IMR-90 (cell line): ENCODE measurements at regions not wholly inside any gene's neighbourhood (a gene's known extent, or its start where the extent isn't known, plus 50 kb on each side); places are given as distances from the start of the nearest gene placed in this dataset.
A peak's percentile ranks its signal among the peaks of the same experiment; 100 is the strongest.

ENCODE experiments used
- ATAC-seq: fragments of 200-7000 bp; cut with Tn5 transposase; 2 replicates; pipeline ENCODE4 v1.9.1; 2020; ENCODE audit warnings: low read depth, mild to moderate bottlenecking, moderate library complexity
- BruUV-seq: library from RNA; stranded (reverse); fragments of 400-500 nt; replicated peaks from 2 replicates; lab custom pipeline; 2021; lab: Mats Ljungman, UMichigan
- CTCF ChIA-PET: fragments of 300-600 bp; formaldehyde crosslinking; extraction: SDS; loops from one replicate; lab custom pipeline; 2021; ENCODE audit warnings: antibody characterized with exemption; lab: Yijun Ruan, JAX
- POLR2A ChIA-PET: fragments of 300-600 bp; sonication (Branson Sonifier 250); formaldehyde crosslinking; loops from one replicate; lab custom pipeline; 2022; ENCODE audit warnings: antibody characterized with exemption; ENCODE audit not compliant: unreplicated experiment; lab: Charles Lee
- DNase-seq: peaks from one replicate; pipeline ENCODE4 v3.0.0; 2013
- H2AFZ ChIP-seq: replicated peaks from 2 replicates; pipeline ENCODE3; 2013; ENCODE audit warnings: low read length, mild to moderate bottlenecking; ENCODE audit not compliant: poor library complexity
- H2AK5ac ChIP-seq: 2 replicates; pipeline ENCODE4 v1.6.1; 2013; ENCODE audit warnings: low read depth, low read length, inconsistent platforms
- H2AK9ac ChIP-seq: replicated peaks from 2 replicates; pipeline ENCODE3; 2013; ENCODE audit warnings: mild to moderate bottlenecking, low read depth, low read length, moderate library complexity; ENCODE audit not compliant: poor library complexity
- H2BK120ac ChIP-seq: 2 replicates; pipeline ENCODE4 v1.6.1; 2013; ENCODE audit warnings: low read depth, low read length, inconsistent platforms
- H2BK15ac ChIP-seq: 3 replicates; pipeline ENCODE4 v1.6.1; 2013; ENCODE audit warnings: low read depth, low read length, inconsistent platforms
- H2BK20ac ChIP-seq: 2 replicates; pipeline ENCODE4 v1.6.1; 2013; ENCODE audit warnings: low read depth, mild to moderate bottlenecking, inconsistent platforms, low read length, moderate library complexity
- H2BK5ac ChIP-seq: 2 replicates; pipeline ENCODE4 v1.6.1; 2013; ENCODE audit warnings: mild to moderate bottlenecking, low read depth, low read length, inconsistent platforms; ENCODE audit not compliant: poor library complexity, severe bottlenecking
- H3K14ac ChIP-seq: replicated peaks from 2 replicates; pipeline ENCODE4 v1.6.1; 2013; ENCODE audit warnings: low read depth, low read length, inconsistent platforms
- H3K18ac ChIP-seq: 2 replicates; pipeline ENCODE4 v1.6.1; 2013; ENCODE audit warnings: low read depth, low read length, control low read depth
- H3K23ac ChIP-seq: 2 replicates; pipeline ENCODE4 v1.6.1; 2013; ENCODE audit warnings: low read depth, low read length, inconsistent platforms
- H3K27ac ChIP-seq: 2 replicates; pipeline ENCODE4 v1.5.1; 2013; ENCODE audit warnings: mild to moderate bottlenecking, control low read depth, low read length; ENCODE audit not compliant: insufficient read depth
- H3K27me3 ChIP-seq: 2 replicates; pipeline ENCODE4 v1.6.1; 2013; ENCODE audit warnings: low read length; ENCODE audit not compliant: control insufficient read depth, insufficient read depth
- H3K36me3 ChIP-seq: 2 replicates; pipeline ENCODE4 v1.6.1; 2013; ENCODE audit warnings: low read length, mixed read lengths; ENCODE audit not compliant: control insufficient read depth, insufficient read depth
- H3K4ac ChIP-seq: 2 replicates; pipeline ENCODE4 v1.6.1; 2013; ENCODE audit warnings: low read depth, low read length, inconsistent platforms
- H3K4me1 ChIP-seq: 2 replicates; pipeline ENCODE4 v1.6.1; 2013; ENCODE audit warnings: low read length, mixed read lengths; ENCODE audit not compliant: control insufficient read depth, insufficient read depth
- H3K4me2 ChIP-seq: 2 replicates; pipeline ENCODE4 v1.6.1; 2013; ENCODE audit warnings: low read depth, mild to moderate bottlenecking, control low read depth, low read length, moderate library complexity
- H3K4me3 ChIP-seq: 2 replicates; pipeline ENCODE4 v1.5.1; 2013; ENCODE audit warnings: low read depth, mild to moderate bottlenecking, control low read depth, low read length, moderate library complexity; ENCODE audit not compliant: insufficient read depth
- H3K56ac ChIP-seq: 2 replicates; pipeline ENCODE4 v1.6.1; 2013; ENCODE audit warnings: low read length, inconsistent platforms; ENCODE audit not compliant: insufficient read depth; ENCODE audit errors: extremely low read depth
- H3K79me1 ChIP-seq, 2 experiments: 2 replicates each; pipeline ENCODE4 v1.6.1; 2013; ENCODE audit warnings: low read length in 2 of 2, inconsistent platforms in 1 of 2, low read depth in 1 of 2
- H3K9ac ChIP-seq: 2 replicates; pipeline ENCODE4 v1.6.1; 2013; ENCODE audit warnings: low read depth, low read length, control low read depth
- H3K9me1 ChIP-seq: 2 replicates; pipeline ENCODE4 v1.6.1; 2013; ENCODE audit warnings: low read length, inconsistent platforms; ENCODE audit not compliant: insufficient read depth
- H3K9me3 ChIP-seq: 2 replicates; pipeline ENCODE4 v1.6.1; 2013; ENCODE audit warnings: low read length; ENCODE audit not compliant: control insufficient read depth, insufficient read depth
- H4K20me1 ChIP-seq: 2 replicates; pipeline ENCODE4 v1.6.1; 2013; ENCODE audit warnings: low read length, inconsistent platforms; ENCODE audit not compliant: insufficient read depth
- H4K5ac ChIP-seq: 2 replicates; pipeline ENCODE4 v1.6.1; 2013; ENCODE audit warnings: mild to moderate bottlenecking, low read depth, low read length, control low read depth
- H4K8ac ChIP-seq, 2 experiments: 2 replicates each; pipeline ENCODE4 v1.6.1; 2013; ENCODE audit warnings: low read depth in 2 of 2, low read length in 2 of 2, control low read depth in 1 of 2, inconsistent platforms in 1 of 2
- H4K91ac ChIP-seq: 2 replicates; pipeline ENCODE4 v1.6.1; 2013; ENCODE audit warnings: low read depth, low read length, inconsistent platforms; ENCODE audit not compliant: insufficient read depth
- BHLHE40 ChIP-seq: fragments of 150-350 bp; IDR thresholded peaks from 2 replicates; pipeline ENCODE4 v1.6.1; 2016; ENCODE audit warnings: mild to moderate bottlenecking, low read depth, low read length
- CEBPB ChIP-seq: IDR thresholded peaks from 2 replicates; pipeline ENCODE4 v1.6.1; 2012; ENCODE audit warnings: low read depth, low read length, improper control_type of control experiment
- RAD21 ChIP-seq: IDR thresholded peaks from 2 replicates; pipeline ENCODE4 v1.6.1; 2012; ENCODE audit warnings: low read length, improper control_type of control experiment
- SMC3 ChIP-seq: fragments of 150-350 bp; IDR thresholded peaks from 2 replicates; pipeline ENCODE4 v1.6.1; 2016; ENCODE audit warnings: low read depth, mild to moderate bottlenecking, antibody characterized with exemption, low read length, moderate library complexity
- WGBS, 2 experiments: methylation state at CpG; one replicate each; pipeline versions ENCODE4 v1.1.5 to v1.1.7; 2013; ENCODE audit warnings: missing lambda C conversion rate in 2 of 2; ENCODE audit not compliant: insufficient read length in 1 of 2; ENCODE audit errors: extremely low coverage in 2 of 2; 5-methylcytosine and 5-hydroxymethylcytosine counted together
- dilution Hi-C: fragments of 300-500 bp; cut with HindIII; formaldehyde crosslinking; loops from one replicate; pipeline ENCODE4 v1.14.3; 2018; ENCODE audit warnings: low sequenced_read_pairs; ENCODE audit not compliant: unreplicated experiment
- in situ Hi-C: fragments of 300-500 bp; cut with MboI; formaldehyde crosslinking; loops from 3 replicates; pipeline ENCODE4 v1.14.3; 2019; ENCODE audit warnings: low sequenced_read_pairs, inconsistent platforms, mixed read lengths
- intact Hi-C: fragments of 100-400 bp; cut with micrococcal nuclease; formaldehyde crosslinking; loops from 2 replicates; pipeline ENCODE4 v1.10.0; 2022

DNA sequence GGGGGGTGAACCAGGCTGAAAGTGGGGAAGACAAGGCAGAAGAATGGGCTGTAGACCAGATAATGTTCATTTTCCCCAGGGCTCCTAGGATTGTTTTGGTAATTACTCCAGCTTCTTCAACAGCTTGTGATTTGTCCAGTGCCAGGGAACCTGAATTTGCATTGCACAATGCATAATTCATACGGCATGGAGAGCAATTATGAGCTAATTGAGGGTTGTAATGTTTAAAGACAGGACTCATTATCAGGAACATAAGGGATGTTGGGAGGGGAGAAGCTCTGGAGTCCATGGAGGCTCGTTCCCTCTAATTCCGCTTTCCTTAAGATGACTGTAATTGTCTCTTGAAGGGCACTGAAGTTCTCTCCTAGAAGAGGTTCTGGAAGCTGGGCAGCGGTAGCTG lies 405.0 kb upstream of the ZMIZ1 start:
- dilution Hi-C loops = no loop called here
- no peak overlapping the region for H2BK5ac ChIP-seq

More for the DNA sequence above, 405.0 kb upstream of the ZMIZ1 start:
- in situ Hi-C loops (no loop called here), intact Hi-C loops (loop anchor here (10.0 kb wide), 1 partner anchor 281 kb away; no protein-coding TSS in a partner anchor)
- Histone ChIP-seq H2AK9ac (no peak overlapping the region), H3K4me3 (no peak overlapping the region), H3K56ac (no peak overlapping the region), H3K18ac (no peak overlapping the region), H3K9me3 (peaks cover 6% of the 10 kb centered on the region), H2BK20ac (no peak overlapping the region), H4K8ac (no peak overlapping the region), H4K91ac (no peak overlapping the region), H2BK120ac (no peak overlapping the region), H2AFZ (no peak overlapping the region), H3K36me3 (no peaks in the 10 kb centered on the region), H3K27me3 (peaks cover 18% of the 10 kb centered on the region), H3K79me1 (no peaks in the 10 kb centered on the region), H4K5ac (no peak overlapping the region), H2AK5ac (no peak overlapping the region), H3K4me2 (no peak overlapping the region), H3K27ac (no peak overlapping the region), H2BK15ac (no peak overlapping the region), H3K23ac (no peak overlapping the region), H3K14ac (no peak overlapping the region), H3K9ac (no peak overlapping the region), H3K4me1 (no peaks in the 10 kb centered on the region), H3K9me1 (no peaks in the 10 kb centered on the region), H3K4ac (no peak overlapping the region), H4K20me1 (no peaks in the 10 kb centered on the region)
- ATAC-seq (no peak), DNase-seq (no peak)
- no peak for TF ChIP-seq SMC3
- TF ChIP-seq RAD21 = no peak
- 0 out of 2 replicates have a peak, but pooled peaks have one; percentile 23 for TF ChIP-seq CEBPB
- TF ChIP-seq BHLHE40 = no peak
- no TSS peak for BruUV-seq
- ChIA-PET CTCF (no interaction called here), POLR2A (no interaction called here)
- WGBS, 2 experiments = 80% methylated on average over 1 of the region's 4 CpGs; no CpG with 5 or more reads in 1 of the 2 experiments
